ENCODE measurements at regions not wholly inside any gene's neighbourhood (a gene's known extent, or its start where the extent isn't known, plus 50 kb on each side); places are given as distances from the start of the nearest gene placed in this dataset.

DNA sequence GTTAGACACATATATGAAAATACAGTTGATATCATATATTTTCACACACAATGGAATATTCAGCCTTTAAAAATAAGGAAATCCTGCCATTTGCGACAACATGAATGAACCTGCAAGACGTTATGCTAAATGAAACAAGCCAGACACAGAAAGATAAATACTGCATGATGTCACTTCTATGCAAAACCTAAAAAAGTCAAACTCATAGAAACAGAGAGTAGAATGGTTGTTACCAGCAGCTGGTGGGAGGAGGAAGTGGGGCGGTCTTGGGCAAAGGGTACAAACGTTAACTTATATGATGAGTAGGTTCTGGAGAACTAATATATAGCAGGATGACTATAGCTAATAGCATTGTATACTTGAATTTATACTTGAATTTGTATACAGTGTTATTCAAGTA is 213.2 kb upstream of the NR2F2 start:
- Histone ChIP-seq H3K27ac (ENCODE audit: low read depth) (no peak overlapping the region), H3K4me1 (ENCODE audit: insufficient read depth) (peaks cover 11% of the 10 kb centered on the region), H3K27me3 (ENCODE audit: insufficient read depth) (no peaks in the 10 kb centered on the region), H3K79me2 (replicated peaks; ENCODE audit: insufficient read depth) (no peaks in the 10 kb centered on the region), H3K36me3 (ENCODE audit: insufficient read depth) (no peaks in the 10 kb centered on the region), H3K9me2 (ENCODE audit: insufficient read depth) (no peaks in the 10 kb centered on the region), H4K20me1 (replicated peaks; ENCODE audit: insufficient read depth) (no peaks in the 10 kb centered on the region), H3K4me2 (no peak overlapping the region), H3K4me3 (no peak overlapping the region), H2AFZ (no peak overlapping the region), H3F3A (replicated peaks; ENCODE audit: low read depth) (no peaks in the 10 kb centered on the region)
- Mint-ChIP-seq H3K4me3 (no peak overlapping the region), H3K27me3 (ENCODE audit: insufficient read depth, low read depth, poor library complexity) (peaks cover 8% of the 10 kb centered on the region), H3K9me3 (no peaks in the 10 kb centered on the region), H3K36me3 (ENCODE audit: low read depth) (no peaks in the 10 kb centered on the region), H3K4me1 (peaks cover 11% of the 10 kb centered on the region), H3K27ac (no peak overlapping the region)
- ATAC-seq (no peak), DNase-seq (ENCODE audit: low spot score) (no peak)
- TF ChIP-seq STAT1 (IDR thresholded peaks at IDR 0.05; ENCODE audit: unreplicated experiment), result no peak
- TF ChIP-seq, protein P1, sequence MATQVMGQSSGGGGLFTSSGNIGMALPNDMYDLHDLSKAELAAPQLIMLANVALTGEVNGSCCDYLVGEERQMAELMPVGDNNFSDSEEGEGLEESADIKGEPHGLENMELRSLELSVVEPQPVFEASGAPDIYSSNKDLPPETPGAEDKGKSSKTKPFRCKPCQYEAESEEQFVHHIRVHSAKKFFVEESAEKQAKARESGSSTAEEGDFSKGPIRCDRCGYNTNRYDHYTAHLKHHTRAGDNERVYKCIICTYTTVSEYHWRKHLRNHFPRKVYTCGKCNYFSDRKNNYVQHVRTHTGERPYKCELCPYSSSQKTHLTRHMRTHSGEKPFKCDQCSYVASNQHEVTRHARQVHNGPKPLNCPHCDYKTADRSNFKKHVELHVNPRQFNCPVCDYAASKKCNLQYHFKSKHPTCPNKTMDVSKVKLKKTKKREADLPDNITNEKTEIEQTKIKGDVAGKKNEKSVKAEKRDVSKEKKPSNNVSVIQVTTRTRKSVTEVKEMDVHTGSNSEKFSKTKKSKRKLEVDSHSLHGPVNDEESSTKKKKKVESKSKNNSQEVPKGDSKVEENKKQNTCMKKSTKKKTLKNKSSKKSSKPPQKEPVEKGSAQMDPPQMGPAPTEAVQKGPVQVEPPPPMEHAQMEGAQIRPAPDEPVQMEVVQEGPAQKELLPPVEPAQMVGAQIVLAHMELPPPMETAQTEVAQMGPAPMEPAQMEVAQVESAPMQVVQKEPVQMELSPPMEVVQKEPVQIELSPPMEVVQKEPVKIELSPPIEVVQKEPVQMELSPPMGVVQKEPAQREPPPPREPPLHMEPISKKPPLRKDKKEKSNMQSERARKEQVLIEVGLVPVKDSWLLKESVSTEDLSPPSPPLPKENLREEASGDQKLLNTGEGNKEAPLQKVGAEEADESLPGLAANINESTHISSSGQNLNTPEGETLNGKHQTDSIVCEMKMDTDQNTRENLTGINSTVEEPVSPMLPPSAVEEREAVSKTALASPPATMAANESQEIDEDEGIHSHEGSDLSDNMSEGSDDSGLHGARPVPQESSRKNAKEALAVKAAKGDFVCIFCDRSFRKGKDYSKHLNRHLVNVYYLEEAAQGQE (IDR thresholded peaks at IDR 0.05; ENCODE audit: unreplicated experiment), result no peak
- TF ChIP-seq EZH2 (IDR thresholded peaks at IDR 0.05; ENCODE audit: low read depth, unreplicated experiment), result no peak
- TF ChIP-seq, protein P2, sequence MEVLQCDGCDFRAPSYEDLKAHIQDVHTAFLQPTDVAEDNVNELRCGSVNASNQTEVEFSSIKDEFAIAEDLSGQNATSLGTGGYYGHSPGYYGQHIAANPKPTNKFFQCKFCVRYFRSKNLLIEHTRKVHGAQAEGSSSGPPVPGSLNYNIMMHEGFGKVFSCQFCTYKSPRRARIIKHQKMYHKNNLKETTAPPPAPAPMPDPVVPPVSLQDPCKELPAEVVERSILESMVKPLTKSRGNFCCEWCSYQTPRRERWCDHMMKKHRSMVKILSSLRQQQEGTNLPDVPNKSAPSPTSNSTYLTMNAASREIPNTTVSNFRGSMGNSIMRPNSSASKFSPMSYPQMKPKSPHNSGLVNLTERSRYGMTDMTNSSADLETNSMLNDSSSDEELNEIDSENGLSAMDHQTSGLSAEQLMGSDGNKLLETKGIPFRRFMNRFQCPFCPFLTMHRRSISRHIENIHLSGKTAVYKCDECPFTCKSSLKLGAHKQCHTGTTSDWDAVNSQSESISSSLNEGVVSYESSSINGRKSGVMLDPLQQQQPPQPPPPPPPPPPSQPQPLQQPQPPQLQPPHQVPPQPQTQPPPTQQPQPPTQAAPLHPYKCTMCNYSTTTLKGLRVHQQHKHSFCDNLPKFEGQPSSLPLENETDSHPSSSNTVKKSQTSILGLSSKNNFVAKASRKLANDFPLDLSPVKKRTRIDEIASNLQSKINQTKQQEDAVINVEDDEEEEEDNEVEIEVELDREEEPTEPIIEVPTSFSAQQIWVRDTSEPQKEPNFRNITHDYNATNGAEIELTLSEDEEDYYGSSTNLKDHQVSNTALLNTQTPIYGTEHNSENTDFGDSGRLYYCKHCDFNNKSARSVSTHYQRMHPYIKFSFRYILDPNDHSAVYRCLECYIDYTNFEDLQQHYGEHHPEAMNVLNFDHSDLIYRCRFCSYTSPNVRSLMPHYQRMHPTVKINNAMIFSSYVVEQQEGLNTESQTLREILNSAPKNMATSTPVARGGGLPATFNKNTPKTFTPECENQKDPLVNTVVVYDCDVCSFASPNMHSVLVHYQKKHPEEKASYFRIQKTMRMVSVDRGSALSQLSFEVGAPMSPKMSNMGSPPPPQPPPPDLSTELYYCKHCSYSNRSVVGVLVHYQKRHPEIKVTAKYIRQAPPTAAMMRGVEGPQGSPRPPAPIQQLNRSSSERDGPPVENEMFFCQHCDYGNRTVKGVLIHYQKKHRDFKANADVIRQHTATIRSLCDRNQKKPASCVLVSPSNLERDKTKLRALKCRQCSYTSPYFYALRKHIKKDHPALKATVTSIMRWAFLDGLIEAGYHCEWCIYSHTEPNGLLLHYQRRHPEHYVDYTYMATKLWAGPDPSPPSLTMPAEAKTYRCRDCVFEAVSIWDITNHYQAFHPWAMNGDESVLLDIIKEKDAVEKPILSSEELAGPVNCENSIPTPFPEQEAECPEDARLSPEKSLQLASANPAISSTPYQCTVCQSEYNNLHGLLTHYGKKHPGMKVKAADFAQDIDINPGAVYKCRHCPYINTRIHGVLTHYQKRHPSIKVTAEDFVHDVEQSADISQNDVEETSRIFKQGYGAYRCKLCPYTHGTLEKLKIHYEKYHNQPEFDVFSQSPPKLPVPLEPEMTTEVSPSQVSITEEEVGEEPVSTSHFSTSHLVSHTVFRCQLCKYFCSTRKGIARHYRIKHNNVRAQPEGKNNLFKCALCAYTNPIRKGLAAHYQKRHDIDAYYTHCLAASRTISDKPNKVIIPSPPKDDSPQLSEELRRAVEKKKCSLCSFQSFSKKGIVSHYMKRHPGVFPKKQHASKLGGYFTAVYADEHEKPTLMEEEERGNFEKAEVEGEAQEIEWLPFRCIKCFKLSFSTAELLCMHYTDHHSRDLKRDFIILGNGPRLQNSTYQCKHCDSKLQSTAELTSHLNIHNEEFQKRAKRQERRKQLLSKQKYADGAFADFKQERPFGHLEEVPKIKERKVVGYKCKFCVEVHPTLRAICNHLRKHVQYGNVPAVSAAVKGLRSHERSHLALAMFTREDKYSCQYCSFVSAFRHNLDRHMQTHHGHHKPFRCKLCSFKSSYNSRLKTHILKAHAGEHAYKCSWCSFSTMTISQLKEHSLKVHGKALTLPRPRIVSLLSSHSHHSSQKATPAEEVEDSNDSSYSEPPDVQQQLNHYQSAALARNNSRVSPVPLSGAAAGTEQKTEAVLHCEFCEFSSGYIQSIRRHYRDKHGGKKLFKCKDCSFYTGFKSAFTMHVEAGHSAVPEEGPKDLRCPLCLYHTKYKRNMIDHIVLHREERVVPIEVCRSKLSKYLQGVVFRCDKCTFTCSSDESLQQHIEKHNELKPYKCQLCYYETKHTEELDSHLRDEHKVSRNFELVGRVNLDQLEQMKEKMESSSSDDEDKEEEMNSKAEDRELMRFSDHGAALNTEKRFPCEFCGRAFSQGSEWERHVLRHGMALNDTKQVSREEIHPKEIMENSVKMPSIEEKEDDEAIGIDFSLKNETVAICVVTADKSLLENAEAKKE (CRISPR knock-in tag; IDR thresholded peaks at IDR 0.05), result no peak
- TF ChIP-seq, protein P3, sequence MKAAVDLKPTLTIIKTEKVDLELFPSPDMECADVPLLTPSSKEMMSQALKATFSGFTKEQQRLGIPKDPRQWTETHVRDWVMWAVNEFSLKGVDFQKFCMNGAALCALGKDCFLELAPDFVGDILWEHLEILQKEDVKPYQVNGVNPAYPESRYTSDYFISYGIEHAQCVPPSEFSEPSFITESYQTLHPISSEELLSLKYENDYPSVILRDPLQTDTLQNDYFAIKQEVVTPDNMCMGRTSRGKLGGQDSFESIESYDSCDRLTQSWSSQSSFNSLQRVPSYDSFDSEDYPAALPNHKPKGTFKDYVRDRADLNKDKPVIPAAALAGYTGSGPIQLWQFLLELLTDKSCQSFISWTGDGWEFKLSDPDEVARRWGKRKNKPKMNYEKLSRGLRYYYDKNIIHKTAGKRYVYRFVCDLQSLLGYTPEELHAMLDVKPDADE (IDR thresholded peaks at IDR 0.05), result no peak
- TF ChIP-seq, protein P4, sequence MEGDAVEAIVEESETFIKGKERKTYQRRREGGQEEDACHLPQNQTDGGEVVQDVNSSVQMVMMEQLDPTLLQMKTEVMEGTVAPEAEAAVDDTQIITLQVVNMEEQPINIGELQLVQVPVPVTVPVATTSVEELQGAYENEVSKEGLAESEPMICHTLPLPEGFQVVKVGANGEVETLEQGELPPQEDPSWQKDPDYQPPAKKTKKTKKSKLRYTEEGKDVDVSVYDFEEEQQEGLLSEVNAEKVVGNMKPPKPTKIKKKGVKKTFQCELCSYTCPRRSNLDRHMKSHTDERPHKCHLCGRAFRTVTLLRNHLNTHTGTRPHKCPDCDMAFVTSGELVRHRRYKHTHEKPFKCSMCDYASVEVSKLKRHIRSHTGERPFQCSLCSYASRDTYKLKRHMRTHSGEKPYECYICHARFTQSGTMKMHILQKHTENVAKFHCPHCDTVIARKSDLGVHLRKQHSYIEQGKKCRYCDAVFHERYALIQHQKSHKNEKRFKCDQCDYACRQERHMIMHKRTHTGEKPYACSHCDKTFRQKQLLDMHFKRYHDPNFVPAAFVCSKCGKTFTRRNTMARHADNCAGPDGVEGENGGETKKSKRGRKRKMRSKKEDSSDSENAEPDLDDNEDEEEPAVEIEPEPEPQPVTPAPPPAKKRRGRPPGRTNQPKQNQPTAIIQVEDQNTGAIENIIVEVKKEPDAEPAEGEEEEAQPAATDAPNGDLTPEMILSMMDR (conservative IDR thresholded peaks at IDR 0.05; ENCODE audit: low read depth in 2 of 2), result no peak
- TF ChIP-seq POLR2AphosphoS5 (IDR thresholded peaks at IDR 0.05; ENCODE audit: low read depth), result no peak
- TF ChIP-seq EZH2phosphoT487 (IDR thresholded peaks at IDR 0.05; ENCODE audit: unreplicated experiment), result no peak
- no peak for TF ChIP-seq CREB1 (CRISPR knock-in tag; IDR thresholded peaks at IDR 0.05; ENCODE audit: low read depth)
- TF ChIP-seq NANOG (IDR thresholded peaks at IDR 0.05; ENCODE audit: borderline replicate concordance), result no peak
- no peak for TF ChIP-seq ZNF114 (CRISPR knock-in tag; IDR thresholded peaks at IDR 0.05)
- TF ChIP-seq JUNB (IDR thresholded peaks at IDR 0.05; ENCODE audit: unreplicated experiment), result no peak
- no peak for TF ChIP-seq ZNF331 (CRISPR knock-in tag; IDR thresholded peaks at IDR 0.05; ENCODE audit: low read depth)
